RWPE2 (cell line): ENCODE measurements at regions not wholly inside any gene's neighbourhood (a gene's known extent, or its start where the extent isn't known, plus 50 kb on each side); places are given as distances from the start of the nearest gene placed in this dataset.

Source experiments
- ATAC-seq: fragments of 200-7000 bp; cut with Tn5 transposase; 3 replicates; pipeline ENCODE4 v1.9.1; 2021; ENCODE audit warnings: low read depth
- DNase-seq: peaks from one replicate; pipeline ENCODE4 v3.0.0-alpha.2; 2020; ENCODE audit warnings: low spot score
- H3K27ac ChIP-seq: fragments of 450-650 bp; 2 replicates; pipeline ENCODE4 v1.5.1; 2017; ENCODE audit warnings: mild to moderate bottlenecking; ENCODE audit not compliant: poor library complexity, severe bottlenecking
- H3K27me3 ChIP-seq: fragments of 250-450 bp; sonication (Bioruptor Pico); 2 replicates; pipeline ENCODE4 v1.5.1; 2021; ENCODE audit warnings: mild to moderate bottlenecking, moderate library complexity; ENCODE audit not compliant: insufficient read depth, poor library complexity, severe bottlenecking
- H3K36me3 ChIP-seq: fragments of 250-450 bp; sonication (Bioruptor Pico); 2 replicates; pipeline ENCODE4 v1.5.1; 2020; ENCODE audit warnings: low read depth, mild to moderate bottlenecking, moderate library complexity
- H3K4me1 ChIP-seq: fragments of 250-450 bp; sonication (Bioruptor Pico); 2 replicates; pipeline ENCODE4 v1.5.1; 2021; ENCODE audit warnings: mild to moderate bottlenecking, moderate library complexity; ENCODE audit not compliant: insufficient read depth, poor library complexity, severe bottlenecking
- H3K4me3 ChIP-seq: fragments of 250-450 bp; sonication (Bioruptor Pico); 2 replicates; pipeline ENCODE4 v1.5.1; 2021; ENCODE audit warnings: mild to moderate bottlenecking, moderate library complexity; ENCODE audit not compliant: severe bottlenecking
- H3K9me3 ChIP-seq: fragments of 250-450 bp; sonication (Bioruptor Pico); 2 replicates; pipeline ENCODE4 v1.5.1; 2021; ENCODE audit warnings: mild to moderate bottlenecking, moderate library complexity; ENCODE audit not compliant: severe bottlenecking
- CTCF ChIP-seq: fragments of 450-650 bp; IDR thresholded peaks from one replicate; pipeline ENCODE4 v1.5.1; 2017; ENCODE audit warnings: mild to moderate bottlenecking, moderate library complexity; ENCODE audit not compliant: poor library complexity, severe bottlenecking

GRCh38 chr2:148592791-148593190 is 51.8 kb upstream of the EPC2 start:
- H3K9me3 ChIP-seq, result no peaks in the 10 kb centered on the region
- H3K27ac ChIP-seq, result peak overlapping the region; percentile 58
- H3K36me3 ChIP-seq, result no peaks in the 10 kb centered on the region
- H3K4me1 ChIP-seq, result peaks cover 14% of the 10 kb centered on the region
- DNase-seq (no peak), ATAC-seq (no peak)
- TF ChIP-seq CTCF, result no peak
- H3K4me3 ChIP-seq, result no peak overlapping the region
- H3K27me3 ChIP-seq, result no peaks in the 10 kb centered on the region

- no peak for DNase-seq
- peak overlapping the region; percentile 58 for H3K27ac ChIP-seq
- no peaks in the 10 kb centered on the region for H3K36me3 ChIP-seq
- H3K4me1 ChIP-seq, result peaks cover 14% of the 10 kb centered on the region
- no peak overlapping the region for H3K4me3 ChIP-seq
- H3K9me3 ChIP-seq, result no peaks in the 10 kb centered on the region
- H3K27me3 ChIP-seq, result no peaks in the 10 kb centered on the region
- no peak for TF ChIP-seq CTCF
- no peak for ATAC-seq
Measured at GRCh38 chr2:148593421-148593820, 51.1 kb upstream of the EPC2 start.

GRCh38 chr2:148594216-148594615 is 50.3 kb upstream of the EPC2 start:
- no peaks in the 10 kb centered on the region for H3K9me3 ChIP-seq
- peak; percentile 88 for ATAC-seq
- DNase-seq, result peak; percentile 61
- H3K4me3 ChIP-seq, result no peak overlapping the region
- H3K27ac ChIP-seq, result peak overlapping the region; percentile 58
- no peak for TF ChIP-seq CTCF
- no peaks in the 10 kb centered on the region for H3K27me3 ChIP-seq
- H3K4me1 ChIP-seq, result peaks cover 14% of the 10 kb centered on the region
- no peaks in the 10 kb centered on the region for H3K36me3 ChIP-seq
